ENCODE measurements at regions not wholly inside any gene's neighbourhood (a gene's known extent, or its start where the extent isn't known, plus 50 kb on each side); places are given as distances from the start of the nearest gene placed in this dataset.

DNA sequence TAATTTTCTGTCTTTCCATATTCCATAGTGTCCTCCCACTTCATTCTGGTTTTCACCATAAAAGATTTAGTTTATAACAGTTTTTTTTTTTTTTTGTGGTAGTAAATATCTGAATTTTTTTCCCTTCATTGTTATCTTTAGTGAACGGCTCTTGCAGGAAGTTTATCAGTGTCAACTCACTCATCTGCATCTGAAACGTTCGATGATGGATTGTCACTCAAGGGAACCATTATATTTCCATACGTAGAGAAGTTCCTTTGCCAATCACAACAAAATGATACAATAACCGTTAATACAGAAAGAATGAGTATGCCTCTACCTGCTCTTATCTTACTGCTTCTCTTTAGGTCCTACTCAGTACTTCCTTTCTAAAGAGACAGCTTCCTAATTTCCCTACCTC is 651.2 kb upstream of the KCNMB2 start:
- TF ChIP-seq CTCF (IDR thresholded peaks at IDR 0.05), result no peak
- TF ChIP-seq POLR2A (IDR thresholded peaks at IDR 0.05), result no peak

Data from breast epithelium (tissue), 3 donors.